CD14-positive monocyte (primary cell): ENCODE measurements at regions not wholly inside any gene's neighbourhood (a gene's known extent, or its start where the extent isn't known, plus 50 kb on each side); places are given as distances from the start of the nearest gene placed in this dataset.

Experiments used
- DNase-seq, 3 donors: peaks; one replicate each; pipeline ENCODE4 v3.0.0-alpha.2; 2011 to 2022
- H2AFZ ChIP-seq: 2 replicates; pipeline ENCODE4 v1.6.0; 2012; ENCODE audit warnings: mild to moderate bottlenecking, low read depth, low read length, inconsistent platforms; ENCODE audit not compliant: insufficient read depth, poor library complexity, severe bottlenecking
- H3K27ac ChIP-seq, 2 donors: 1 replicate in 1 of 2; 2 replicates in 1 of 2; pipeline ENCODE4 v1.5.1; 2012 to 2013; ENCODE audit warnings: low read length in 2 of 2, control low read depth in 1 of 2, inconsistent platforms in 1 of 2, low read depth in 1 of 2, mild to moderate bottlenecking in 1 of 2
- H3K27me3 ChIP-seq, 2 donors: one replicate each; pipeline versions ENCODE4 v1.6.0 to v1.6.1; 2011 to 2013; ENCODE audit warnings: low read length in 2 of 2; ENCODE audit not compliant: control insufficient read depth in 2 of 2, insufficient read depth in 2 of 2
- H3K36me3 ChIP-seq, 2 donors: replicated peaks in 1 of 2; 1 replicate in 1 of 2; 2 replicates in 1 of 2; pipeline versions ENCODE4 v1.5.1 to v1.6.1; 2012 to 2013; ENCODE audit warnings: low read length in 2 of 2, control low read depth in 1 of 2, inconsistent platforms in 1 of 2, mild to moderate bottlenecking in 1 of 2; ENCODE audit not compliant: insufficient read depth in 2 of 2, control insufficient read depth in 1 of 2
- H3K4me1 ChIP-seq, 2 donors: 1 replicate in 1 of 2; 2 replicates in 1 of 2; pipeline versions ENCODE4 v1.5.1 to v1.6.1; 2012 to 2013; ENCODE audit warnings: low read length in 2 of 2, control low read depth in 1 of 2, inconsistent platforms in 1 of 2, mild to moderate bottlenecking in 1 of 2, moderate library complexity in 1 of 2; ENCODE audit not compliant: insufficient read depth in 2 of 2, control insufficient read depth in 1 of 2
- H3K4me2 ChIP-seq: replicated peaks from 2 replicates; pipeline ENCODE3; 2012; ENCODE audit warnings: low read length, moderate library complexity, mild to moderate bottlenecking; ENCODE audit not compliant: poor library complexity, severe bottlenecking; ENCODE audit errors: extremely low read depth
- H3K4me3 ChIP-seq, 3 experiments: fragments of 200-600 bp in 1 of 3; sonication (generic) in 1 of 3; replicated peaks in 1 of 3; 1 replicate in 2 of 3; 2 replicates in 1 of 3; pipeline ENCODE4 v1.5.1; 2011 to 2013; ENCODE audit warnings: low read length in 3 of 3, mild to moderate bottlenecking in 3 of 3, control low read depth in 2 of 3, low read depth in 2 of 3, inconsistent platforms in 1 of 3, moderate library complexity in 1 of 3
- H3K79me2 ChIP-seq: 2 replicates; pipeline ENCODE4 v1.6.0; 2012; ENCODE audit warnings: mild to moderate bottlenecking, control low read depth, inconsistent platforms, low read length, moderate library complexity; ENCODE audit not compliant: insufficient read depth
- H3K9ac ChIP-seq: 2 replicates; pipeline ENCODE4 v1.6.0; 2017; ENCODE audit warnings: low read length, mild to moderate bottlenecking; ENCODE audit not compliant: insufficient read depth, poor library complexity, severe bottlenecking
- H3K9me3 ChIP-seq, 2 donors: replicated peaks in 1 of 2; 1 replicate in 1 of 2; 2 replicates in 1 of 2; pipeline versions ENCODE4 v1.5.1 to v1.6.1; 2012 to 2013; ENCODE audit warnings: low read length in 2 of 2, control low read depth in 1 of 2; ENCODE audit not compliant: control insufficient read depth in 1 of 2, insufficient read depth in 1 of 2
- H4K20me1 ChIP-seq: 2 replicates; pipeline ENCODE4 v1.6.0; 2012; ENCODE audit warnings: mild to moderate bottlenecking, low read length, control low read depth, moderate library complexity; ENCODE audit not compliant: insufficient read depth
- H3K27ac Mint-ChIP-seq, 7 donors: one replicate each; pipeline ENCODE4 v1.8.0; 2020; ENCODE audit warnings: mild to moderate bottlenecking in 7 of 7, mixed read lengths in 7 of 7, moderate library complexity in 6 of 7, inconsistent platforms in 2 of 7
- H3K27me3 Mint-ChIP-seq, 3 donors: one replicate each; pipeline ENCODE4 v1.8.0; 2021 to 2022; ENCODE audit warnings: low read depth in 3 of 3, mild to moderate bottlenecking in 3 of 3, mixed read lengths in 3 of 3, moderate library complexity in 3 of 3, inconsistent platforms in 1 of 3
- H3K36me3 Mint-ChIP-seq, 2 donors: one replicate each; pipeline ENCODE4 v1.8.0; 2020; ENCODE audit warnings: mixed read lengths in 2 of 2, inconsistent platforms in 1 of 2, mild to moderate bottlenecking in 1 of 2
- H3K4me1 Mint-ChIP-seq: one replicate; pipeline ENCODE4 v1.8.0; 2020; ENCODE audit warnings: mild to moderate bottlenecking, mixed read lengths
- H3K4me3 Mint-ChIP-seq, 2 donors: one replicate each; pipeline ENCODE4 v1.8.0; 2020; ENCODE audit warnings: mild to moderate bottlenecking in 2 of 2, mixed read lengths in 2 of 2, moderate library complexity in 1 of 2
- H3K9me3 Mint-ChIP-seq, 7 donors: one replicate each; pipeline ENCODE4 v1.8.0; 2020 to 2022; ENCODE audit warnings: mixed read lengths in 7 of 7, mild to moderate bottlenecking in 6 of 7, moderate library complexity in 6 of 7, inconsistent platforms in 2 of 7
- WGBS: methylation state at CpG from one replicate; pipeline ENCODE4 v1.1.5; 2013; ENCODE audit warnings: missing lambda C conversion rate; ENCODE audit not compliant: insufficient coverage; 5-methylcytosine and 5-hydroxymethylcytosine counted together
- intact Hi-C, 2 donors: fragments of 100-400 bp; cut with micrococcal nuclease; formaldehyde crosslinking; loops; one replicate each; pipeline versions ENCODE4 v1.15.0 to v1.15.1; 2023
- TF ChIP-seq, protein P1 (sequence below): fragments of 200-600 bp; IDR thresholded peaks from one replicate; pipeline ENCODE4 v1.8.0; 2022; ENCODE audit warnings: antibody characterized with exemption, mild to moderate bottlenecking

DNA sequence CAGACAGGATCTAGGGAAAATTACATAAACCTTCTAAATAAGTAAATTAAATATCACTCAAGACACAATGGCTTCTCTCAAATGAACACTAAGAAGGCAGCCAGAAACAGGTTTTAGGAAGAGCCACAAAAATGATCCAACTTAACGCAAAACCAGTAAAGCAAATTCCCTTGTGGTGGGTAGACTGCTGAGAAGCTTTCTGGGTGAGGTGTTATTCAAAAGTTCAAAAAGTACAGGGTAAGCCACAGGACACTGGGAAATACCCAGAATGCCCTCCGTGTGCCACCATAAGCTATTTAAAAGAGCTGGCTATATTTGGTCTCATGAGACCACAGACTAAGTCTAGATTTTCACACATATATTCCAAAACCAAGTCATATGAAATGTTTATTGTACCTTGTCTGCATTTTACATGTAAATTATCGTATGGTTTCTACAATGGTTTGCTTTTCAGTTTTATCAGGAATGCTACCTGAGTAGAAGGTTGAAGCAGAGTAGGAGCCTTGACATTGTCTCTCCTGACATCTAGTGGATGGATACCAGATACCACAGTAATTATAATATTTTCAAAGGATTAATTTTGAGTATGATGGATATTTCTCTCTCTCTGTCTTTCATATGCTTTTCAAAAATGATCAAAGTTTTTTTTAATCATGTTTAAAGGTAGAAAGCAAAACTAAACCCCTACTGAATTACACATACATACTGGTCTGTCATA is 109.3 kb upstream of the KLHL13 start:
- no peak for DNase-seq
- no CpG with 5 or more reads among the region's 3 CpGs for WGBS
- no peak overlapping the region for H2AFZ ChIP-seq

DNA sequence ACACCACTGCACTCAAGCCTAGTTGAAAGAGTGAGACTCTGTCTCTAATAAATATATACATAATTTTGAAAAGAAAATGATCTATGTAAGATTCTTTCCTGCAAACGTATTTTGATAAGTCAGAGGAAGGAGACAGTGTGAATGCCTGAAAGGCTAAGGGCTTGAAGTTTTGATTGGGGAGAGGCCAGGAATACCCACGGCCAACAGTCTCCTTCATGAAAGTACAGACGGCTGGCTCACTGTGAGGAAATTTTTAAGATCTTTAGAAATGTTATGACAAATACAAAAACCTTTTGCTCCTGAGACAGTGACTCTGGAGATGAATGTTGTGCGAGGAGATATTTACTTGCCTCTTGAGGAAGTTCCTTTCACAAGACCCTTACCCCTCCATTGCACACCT is 111.4 kb upstream of the KLHL13 start:
- no peak overlapping the region for H3K4me3 Mint-ChIP-seq

More for the DNA sequence above, 109.3 kb upstream of the KLHL13 start:
- Mint-ChIP-seq H3K4me3 (no peak overlapping the region), H3K27me3 (peaks cover 0 to 4% (median 0%) of the 10 kb centered on the region in 3 donors), H3K9me3 (no peaks in the 10 kb centered on the region), H3K27ac (no peak overlapping the region), H3K4me1 (peaks cover 7% of the 10 kb centered on the region), H3K36me3 (no peaks in the 10 kb centered on the region)
- intact Hi-C loops, result no loop called here
- H3K27me3 ChIP-seq, result no peaks in the 10 kb centered on the region
- no peak overlapping the region for H3K4me3 ChIP-seq
- H3K27ac ChIP-seq, result no peak overlapping the region
- H3K9ac ChIP-seq, result no peak overlapping the region
- H3K4me1 ChIP-seq, result peaks cover 0 to 4% of the 10 kb centered on the region in 2 donors
- H3K79me2 ChIP-seq, result no peaks in the 10 kb centered on the region
- no peaks in the 10 kb centered on the region for H3K36me3 ChIP-seq
- H4K20me1 ChIP-seq, result no peaks in the 10 kb centered on the region
- TF ChIP-seq, protein P1, sequence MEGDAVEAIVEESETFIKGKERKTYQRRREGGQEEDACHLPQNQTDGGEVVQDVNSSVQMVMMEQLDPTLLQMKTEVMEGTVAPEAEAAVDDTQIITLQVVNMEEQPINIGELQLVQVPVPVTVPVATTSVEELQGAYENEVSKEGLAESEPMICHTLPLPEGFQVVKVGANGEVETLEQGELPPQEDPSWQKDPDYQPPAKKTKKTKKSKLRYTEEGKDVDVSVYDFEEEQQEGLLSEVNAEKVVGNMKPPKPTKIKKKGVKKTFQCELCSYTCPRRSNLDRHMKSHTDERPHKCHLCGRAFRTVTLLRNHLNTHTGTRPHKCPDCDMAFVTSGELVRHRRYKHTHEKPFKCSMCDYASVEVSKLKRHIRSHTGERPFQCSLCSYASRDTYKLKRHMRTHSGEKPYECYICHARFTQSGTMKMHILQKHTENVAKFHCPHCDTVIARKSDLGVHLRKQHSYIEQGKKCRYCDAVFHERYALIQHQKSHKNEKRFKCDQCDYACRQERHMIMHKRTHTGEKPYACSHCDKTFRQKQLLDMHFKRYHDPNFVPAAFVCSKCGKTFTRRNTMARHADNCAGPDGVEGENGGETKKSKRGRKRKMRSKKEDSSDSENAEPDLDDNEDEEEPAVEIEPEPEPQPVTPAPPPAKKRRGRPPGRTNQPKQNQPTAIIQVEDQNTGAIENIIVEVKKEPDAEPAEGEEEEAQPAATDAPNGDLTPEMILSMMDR, result peak; percentile 39
- H3K4me2 ChIP-seq, result no peak overlapping the region
- no peaks in the 10 kb centered on the region for H3K9me3 ChIP-seq

More for the DNA sequence above, 111.4 kb upstream of the KLHL13 start:
- Mint-ChIP-seq H3K27ac (no peak overlapping the region), H3K4me1 (peaks cover 7% of the 10 kb centered on the region), H3K36me3 (no peaks in the 10 kb centered on the region), H3K27me3 (peaks cover 0 to 2% (median 1%) of the 10 kb centered on the region in 3 donors), H3K9me3 (peaks cover 0 to 3% (median 0%) of the 10 kb centered on the region in 7 donors)
- H3K4me2 ChIP-seq, result no peak overlapping the region
- DNase-seq, result no peak
- no peaks in the 10 kb centered on the region for H3K79me2 ChIP-seq
- WGBS, result no CpG with 5 or more reads among the region's 4 CpGs
- no peak overlapping the region for H2AFZ ChIP-seq
- H3K4me3 ChIP-seq, result no peak overlapping the region
- peaks cover 0 to 4% of the 10 kb centered on the region in 2 donors for H3K4me1 ChIP-seq
- no peak overlapping the region for H3K9ac ChIP-seq
- H3K36me3 ChIP-seq, result no peaks in the 10 kb centered on the region
- H3K27ac ChIP-seq, result no peak overlapping the region
- no peaks in the 10 kb centered on the region for H4K20me1 ChIP-seq
- intact Hi-C loops, result no loop called here
- TF ChIP-seq, protein P1, result no peak
- H3K27me3 ChIP-seq, result no peaks in the 10 kb centered on the region
- no peaks in the 10 kb centered on the region for H3K9me3 ChIP-seq
